ENCODE measurements at regions not wholly inside any gene's neighbourhood (a gene's known extent, or its start where the extent isn't known, plus 50 kb on each side); places are given as distances from the start of the nearest gene placed in this dataset.

DNA sequence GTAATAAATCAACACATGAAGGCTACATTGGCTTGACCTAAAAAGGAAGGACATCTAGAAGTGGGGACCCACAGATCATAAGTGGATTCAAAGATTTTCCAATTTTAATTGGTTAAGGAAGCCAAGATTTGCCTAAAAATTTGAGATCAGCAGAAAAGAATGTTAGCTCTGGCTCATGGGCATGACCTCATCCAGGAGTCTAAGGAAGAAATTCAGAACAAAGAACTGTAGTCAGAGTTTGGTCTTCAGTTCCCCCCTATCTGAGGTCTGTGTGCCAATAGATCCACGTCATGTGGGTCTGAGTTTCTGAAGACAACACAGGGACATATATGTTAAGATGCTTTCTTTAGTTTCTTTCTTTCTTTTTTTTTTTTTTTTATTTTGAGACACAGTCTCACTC lies 648.8 kb upstream of the SPRY2 start:
- no peaks in the 10 kb centered on the region for H3K9me3 ChIP-seq
- no peaks in the 10 kb centered on the region for H3K27me3 ChIP-seq (ENCODE audit: low read depth)
- no peak overlapping the region for H3K4me3 ChIP-seq
- H3K4me1 ChIP-seq = no peaks in the 10 kb centered on the region
- DNase-seq (ENCODE audit: low spot score in 2 of 2) = no peak
- in situ Hi-C loops (cut with MboI; ENCODE audit: low sequenced_read_pairs) = no loop called here
- H3K36me3 ChIP-seq (replicated peaks) = no peaks in the 10 kb centered on the region

DNA sequence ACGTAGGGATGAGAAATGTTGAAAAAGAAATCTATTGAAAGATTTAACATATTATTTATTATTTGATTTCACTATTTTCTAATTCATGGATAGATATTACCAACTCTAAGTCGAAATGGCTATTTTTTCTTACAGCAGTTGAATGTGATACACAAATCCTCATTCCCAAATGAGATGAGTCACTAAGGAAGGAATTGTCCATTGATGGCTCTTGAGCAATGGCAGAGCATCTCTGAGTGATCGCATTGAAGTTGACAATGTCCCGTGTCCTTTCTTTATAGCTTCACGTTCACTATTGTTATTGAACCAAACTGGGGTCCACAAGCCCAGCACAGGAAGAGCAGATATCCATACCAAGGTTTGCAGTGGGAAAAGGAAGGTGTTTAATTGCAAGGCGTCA lies 648.3 kb upstream of the SPRY2 start:
- H3K27me3 ChIP-seq (ENCODE audit: low read depth) = no peaks in the 10 kb centered on the region
- no peak for DNase-seq (ENCODE audit: low spot score in 2 of 2)
- H3K9me3 ChIP-seq = no peaks in the 10 kb centered on the region
- H3K36me3 ChIP-seq (replicated peaks) = no peaks in the 10 kb centered on the region
- no peaks in the 10 kb centered on the region for H3K4me1 ChIP-seq
- in situ Hi-C loops (cut with MboI; ENCODE audit: low sequenced_read_pairs) = no loop called here
- no peak overlapping the region for H3K4me3 ChIP-seq

DNA sequence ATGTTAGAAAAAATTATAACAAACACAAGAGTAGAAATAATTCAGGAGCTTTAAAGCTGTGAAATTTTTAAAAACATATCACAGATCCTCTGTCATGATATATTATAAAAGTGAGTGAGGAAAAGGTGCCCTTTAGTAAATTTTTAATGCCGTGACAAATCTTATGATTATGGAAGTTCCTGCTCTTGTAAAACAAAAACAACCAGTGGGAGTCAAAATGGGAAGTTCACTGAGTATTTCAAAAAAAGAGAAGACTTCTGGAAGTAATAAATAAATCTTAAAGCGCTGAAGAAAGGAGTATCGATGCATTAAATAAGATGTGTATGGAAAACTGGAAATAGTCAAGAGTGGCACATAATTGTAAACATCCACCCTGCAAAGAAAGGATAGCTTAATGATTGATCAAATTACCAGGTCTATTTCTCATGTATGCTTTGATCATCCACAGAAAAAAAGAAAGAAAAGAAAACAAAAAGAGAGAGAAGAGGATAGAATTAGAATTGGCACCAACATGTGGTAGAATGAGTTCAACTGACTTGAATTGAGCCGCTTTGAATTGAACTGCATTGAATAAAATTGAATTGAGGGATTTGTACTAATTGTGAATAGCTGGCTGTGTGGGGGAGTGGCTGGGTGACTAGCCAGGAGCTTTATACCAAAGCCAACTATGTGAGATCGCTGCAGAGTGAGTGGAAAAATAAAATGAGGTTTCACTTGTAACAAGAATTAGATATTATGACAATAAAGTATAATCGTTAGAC lies 647.6 kb upstream of the SPRY2 start:
- Histone ChIP-seq H3K4me1 (no peaks in the 10 kb centered on the region), H3K27me3 (ENCODE audit: low read depth) (no peaks in the 10 kb centered on the region), H3K9me3 (no peaks in the 10 kb centered on the region), H3K4me3 (no peak overlapping the region), H3K36me3 (replicated peaks) (no peaks in the 10 kb centered on the region)
- DNase-seq (ENCODE audit: low spot score in 2 of 2) = peak; percentile 17 to 31
- in situ Hi-C loops (cut with MboI; ENCODE audit: low sequenced_read_pairs) = no loop called here

DNA sequence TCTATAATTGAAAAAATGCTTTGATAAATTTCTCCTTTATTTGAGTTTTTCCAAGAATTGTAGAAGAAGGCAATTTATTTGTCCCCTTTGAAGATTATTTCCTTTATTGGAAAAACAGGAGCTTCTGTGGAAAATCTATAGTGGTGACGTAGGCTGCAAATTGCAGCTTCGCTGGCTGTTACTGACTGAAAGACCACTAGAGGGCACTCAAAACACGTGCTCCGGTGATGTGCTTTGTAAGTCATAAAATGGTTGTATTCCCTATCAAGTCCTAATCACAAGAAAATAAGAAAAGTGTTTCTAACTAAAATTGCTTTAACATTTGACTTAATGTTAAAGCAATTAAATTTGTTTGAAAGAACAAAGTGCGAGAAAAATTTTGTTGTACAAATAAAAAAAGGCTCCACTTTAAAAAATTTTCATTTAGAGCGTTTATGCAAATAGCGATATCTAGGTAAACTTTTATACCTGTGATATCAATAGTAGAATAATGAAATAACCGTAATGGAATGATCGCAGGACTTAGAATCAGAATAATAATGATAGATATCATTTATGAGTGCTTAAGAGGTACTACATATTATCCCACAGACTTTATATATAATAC lies 638.2 kb upstream of the SPRY2 start:
- no peaks in the 10 kb centered on the region for H3K36me3 ChIP-seq (replicated peaks)
- no peaks in the 10 kb centered on the region for H3K27me3 ChIP-seq (ENCODE audit: low read depth)
- H3K9me3 ChIP-seq = no peaks in the 10 kb centered on the region
- in situ Hi-C loops (cut with MboI; ENCODE audit: low sequenced_read_pairs) = no loop called here
- no peak overlapping the region for H3K4me3 ChIP-seq
- H3K4me1 ChIP-seq = no peaks in the 10 kb centered on the region
- peak; percentile 57 to 63 for DNase-seq (ENCODE audit: low spot score in 2 of 2)

DNA sequence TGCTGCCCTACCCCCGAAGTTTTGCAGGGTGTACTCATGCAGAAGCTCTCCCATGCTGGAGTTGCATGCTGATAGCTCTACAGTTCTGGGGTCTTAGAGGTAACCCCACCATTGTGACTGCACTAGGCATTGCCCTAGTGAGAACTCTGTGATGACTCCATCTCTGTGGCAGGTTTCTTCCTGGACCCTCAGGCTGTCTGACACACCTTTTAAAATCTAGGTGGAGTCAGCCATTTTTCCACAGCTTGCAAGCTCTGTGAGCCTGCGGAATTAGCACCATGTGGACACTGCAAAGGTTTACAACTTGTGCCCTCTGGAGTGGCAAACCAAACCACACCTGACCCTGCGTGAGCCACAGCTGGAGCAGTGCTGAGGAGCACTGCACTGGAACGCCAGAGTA lies 636.2 kb upstream of the SPRY2 start:
- in situ Hi-C loops (cut with MboI; ENCODE audit: low sequenced_read_pairs) = no loop called here
- Histone ChIP-seq H3K9me3 (no peaks in the 10 kb centered on the region), H3K27me3 (ENCODE audit: low read depth) (no peaks in the 10 kb centered on the region), H3K36me3 (replicated peaks) (no peaks in the 10 kb centered on the region), H3K4me3 (no peak overlapping the region), H3K4me1 (no peaks in the 10 kb centered on the region)
- DNase-seq (ENCODE audit: low spot score in 2 of 2) = no peak

DNA sequence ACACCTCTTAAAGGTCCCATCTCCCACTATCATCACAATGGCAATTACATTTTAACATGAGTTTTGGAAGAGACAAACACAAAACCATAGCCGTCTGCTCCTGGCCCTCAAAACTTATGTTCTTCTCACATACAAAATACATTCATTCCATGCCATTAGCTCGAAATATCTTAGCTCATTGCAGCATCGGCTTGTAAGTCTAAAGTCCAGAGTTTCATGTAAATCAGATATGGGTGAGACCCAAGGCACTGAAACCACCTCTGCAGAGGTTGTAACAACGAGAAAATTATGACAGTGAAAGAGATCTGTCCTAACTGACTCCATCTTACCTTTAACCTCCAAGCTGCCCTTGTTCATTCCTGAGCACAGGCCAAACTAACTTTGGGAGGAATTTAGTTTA lies 635.0 kb upstream of the SPRY2 start:
- in situ Hi-C loops (cut with MboI; ENCODE audit: low sequenced_read_pairs) = no loop called here
- no peak for DNase-seq (ENCODE audit: low spot score in 2 of 2)
- Histone ChIP-seq H3K27me3 (ENCODE audit: low read depth) (no peaks in the 10 kb centered on the region), H3K9me3 (no peaks in the 10 kb centered on the region), H3K36me3 (replicated peaks) (no peaks in the 10 kb centered on the region), H3K4me3 (no peak overlapping the region), H3K4me1 (no peaks in the 10 kb centered on the region)

DNA sequence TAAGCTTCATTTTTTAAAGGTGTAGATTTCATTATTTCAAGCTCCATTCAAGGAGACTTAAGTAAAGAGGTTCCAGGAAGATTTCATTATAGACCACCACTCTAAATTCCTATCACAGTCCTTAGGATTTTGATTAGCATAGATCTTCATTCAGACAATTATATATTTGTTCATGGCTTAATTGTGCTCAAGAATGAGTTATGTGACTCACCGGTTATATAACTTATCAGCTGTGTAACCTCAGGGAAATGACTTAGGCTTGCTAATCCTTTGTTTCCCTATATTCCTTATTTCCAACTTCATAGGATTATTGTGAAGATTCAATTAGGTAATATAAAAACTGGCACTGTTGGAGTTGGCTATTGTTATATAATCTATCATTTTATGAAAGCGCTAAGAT lies 632.8 kb upstream of the SPRY2 start:
- no peak overlapping the region for H3K4me3 ChIP-seq
- H3K9me3 ChIP-seq = no peaks in the 10 kb centered on the region
- H3K27me3 ChIP-seq (ENCODE audit: low read depth) = no peaks in the 10 kb centered on the region
- in situ Hi-C loops (cut with MboI; ENCODE audit: low sequenced_read_pairs) = no loop called here
- H3K4me1 ChIP-seq = no peaks in the 10 kb centered on the region
- no peak for DNase-seq (ENCODE audit: low spot score in 2 of 2)
- H3K36me3 ChIP-seq (replicated peaks) = no peaks in the 10 kb centered on the region

DNA sequence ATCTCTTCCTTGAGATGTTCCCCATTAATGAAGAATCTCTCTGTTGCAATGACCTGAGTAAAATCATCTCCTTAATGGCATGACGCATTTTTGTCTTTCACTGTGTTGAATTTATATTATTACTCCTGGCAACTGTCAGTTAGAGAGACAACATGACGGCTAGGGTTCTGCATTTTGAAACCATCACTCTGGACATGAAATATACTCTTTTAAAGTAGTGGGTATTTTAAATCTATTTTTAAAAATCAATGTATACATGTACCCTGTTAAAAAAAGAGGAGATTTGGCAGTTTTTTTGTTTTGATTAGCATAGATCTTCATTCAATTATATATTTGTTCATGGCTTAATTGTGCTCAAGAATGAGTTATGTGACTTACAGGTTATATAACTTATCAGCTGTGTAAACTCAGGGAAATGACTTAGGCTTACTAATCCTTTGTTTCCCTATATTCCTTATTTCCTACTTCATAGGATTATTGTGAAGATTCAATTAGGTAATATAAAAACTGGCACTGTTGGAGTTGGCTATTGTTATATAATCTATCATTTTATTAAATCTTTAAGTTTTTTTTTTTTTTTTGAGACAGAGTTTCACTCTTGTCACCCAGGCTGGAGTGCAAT lies 632.0 kb upstream of the SPRY2 start:
- H3K36me3 ChIP-seq (replicated peaks) = no peaks in the 10 kb centered on the region
- H3K9me3 ChIP-seq = no peaks in the 10 kb centered on the region
- H3K4me1 ChIP-seq = no peaks in the 10 kb centered on the region
- H3K27me3 ChIP-seq (ENCODE audit: low read depth) = no peaks in the 10 kb centered on the region
- no peak for DNase-seq (ENCODE audit: low spot score in 2 of 2)
- in situ Hi-C loops (cut with MboI; ENCODE audit: low sequenced_read_pairs) = no loop called here
- H3K4me3 ChIP-seq = no peak overlapping the region

DNA sequence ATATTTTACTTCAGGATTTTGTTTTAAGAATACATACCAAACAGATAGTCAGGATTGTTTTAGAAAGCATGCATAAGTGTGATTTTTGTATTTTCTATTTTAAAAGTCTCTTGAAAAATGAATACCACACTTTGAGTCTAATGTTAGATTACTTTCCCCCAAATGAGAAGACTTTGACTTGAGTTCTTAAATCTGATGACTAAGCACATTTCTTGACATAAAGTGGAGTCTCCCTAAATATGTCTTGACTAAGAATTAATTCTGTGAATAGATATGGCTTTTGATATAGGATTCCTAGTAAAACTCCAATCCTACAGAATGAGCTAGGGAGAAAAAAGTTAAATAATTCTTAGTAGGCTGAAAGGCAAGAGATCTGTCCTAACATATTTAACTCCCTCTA lies 624.2 kb upstream of the SPRY2 start:
- no peak for DNase-seq (ENCODE audit: low spot score in 2 of 2)
- no peaks in the 10 kb centered on the region for H3K9me3 ChIP-seq
- peaks cover 7% of the 10 kb centered on the region for H3K4me1 ChIP-seq
- H3K27me3 ChIP-seq (ENCODE audit: low read depth) = no peaks in the 10 kb centered on the region; the same call in 1 of the 2 replicates
- no peaks in the 10 kb centered on the region for H3K36me3 ChIP-seq (replicated peaks)
- in situ Hi-C loops (cut with MboI; ENCODE audit: low sequenced_read_pairs) = no loop called here
- H3K4me3 ChIP-seq = no peak overlapping the region

DNA sequence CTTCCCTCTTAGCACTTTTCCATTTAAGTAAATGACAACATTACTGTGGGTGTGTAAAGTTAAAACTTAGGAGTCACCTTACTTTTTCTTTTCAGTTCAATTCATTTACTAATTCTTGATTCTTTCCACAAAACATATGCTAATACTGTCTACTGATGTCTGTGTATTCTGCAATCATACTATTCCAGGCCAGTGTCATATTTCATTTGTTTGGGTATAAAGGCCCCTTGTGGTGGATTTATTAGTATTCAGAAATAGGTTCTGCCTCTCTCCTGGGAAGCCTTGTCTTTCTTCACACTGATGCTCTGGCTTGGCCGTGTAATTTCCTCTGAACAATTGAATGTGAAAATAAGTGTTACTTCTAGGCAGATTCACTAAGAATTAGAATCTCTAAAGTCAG lies 621.9 kb upstream of the SPRY2 start:
- no peaks in the 10 kb centered on the region for H3K36me3 ChIP-seq (replicated peaks)
- no peaks in the 10 kb centered on the region; the same call in 1 of the 2 replicates for H3K27me3 ChIP-seq (ENCODE audit: low read depth)
- no peaks in the 10 kb centered on the region for H3K9me3 ChIP-seq
- no peak overlapping the region for H3K4me3 ChIP-seq
- in situ Hi-C loops (cut with MboI; ENCODE audit: low sequenced_read_pairs) = no loop called here
- H3K4me1 ChIP-seq = peaks cover 7% of the 10 kb centered on the region
- peak; percentile 11 to 72 for DNase-seq (ENCODE audit: low spot score in 2 of 2)

DNA sequence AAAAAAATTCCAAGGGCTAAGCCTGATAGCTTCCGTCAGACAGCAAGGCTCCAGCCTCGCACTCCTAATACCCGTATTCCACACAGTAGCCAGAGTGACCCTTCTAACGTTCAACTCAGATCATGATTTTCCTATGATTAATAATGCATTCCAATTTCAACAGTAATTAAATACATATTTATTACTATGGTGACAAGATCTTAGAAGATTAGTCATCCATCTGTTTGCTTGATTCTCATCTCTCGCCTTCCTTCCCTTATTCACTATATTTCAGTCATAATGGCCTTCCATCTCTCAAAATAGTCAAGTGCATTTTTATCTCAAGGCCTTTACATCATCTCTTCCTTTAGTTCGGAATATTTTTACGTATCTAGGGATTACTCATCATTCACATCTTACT lies 621.2 kb upstream of the SPRY2 start:
- H3K4me1 ChIP-seq = peaks cover 7% of the 10 kb centered on the region

DNA sequence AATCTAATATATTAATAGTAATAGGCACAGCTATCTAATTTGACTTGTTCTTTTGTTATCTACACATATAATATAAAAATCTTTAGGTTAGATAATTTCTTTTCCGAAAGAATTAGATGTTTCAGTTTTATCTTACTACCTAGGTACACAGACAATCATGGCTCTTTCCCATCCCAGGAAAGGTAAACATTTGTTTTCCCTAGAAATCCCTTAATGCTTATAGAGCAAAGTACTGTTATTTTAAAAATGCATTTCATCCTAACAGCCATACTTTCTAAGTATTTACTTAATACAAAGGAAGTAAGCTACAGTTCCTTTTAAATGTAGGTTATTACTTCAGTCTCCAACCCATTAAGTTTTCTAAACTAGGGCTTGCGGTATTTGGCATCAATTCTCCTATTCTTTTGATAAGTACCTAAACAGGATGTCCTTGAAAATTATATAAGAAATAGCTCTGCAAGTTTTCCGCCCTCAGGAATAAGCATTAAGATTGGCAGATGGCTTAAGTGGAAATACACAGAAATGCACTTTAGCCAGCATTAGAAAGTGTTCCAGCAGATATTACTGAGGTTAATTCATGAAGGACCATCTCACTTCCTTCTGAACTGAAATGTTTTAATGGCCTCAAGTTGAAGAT lies 616.2 kb upstream of the SPRY2 start:
- no peak overlapping the region for H3K4me3 ChIP-seq
- in situ Hi-C loops (cut with MboI; ENCODE audit: low sequenced_read_pairs) = no loop called here

More for the DNA sequence above, 621.2 kb upstream of the SPRY2 start:
- H3K9me3 ChIP-seq = no peaks in the 10 kb centered on the region
- no peak overlapping the region for H3K4me3 ChIP-seq
- in situ Hi-C loops (cut with MboI; ENCODE audit: low sequenced_read_pairs) = no loop called here
- no peaks in the 10 kb centered on the region; the same call in 1 of the 2 replicates for H3K27me3 ChIP-seq (ENCODE audit: low read depth)
- H3K36me3 ChIP-seq (replicated peaks) = no peaks in the 10 kb centered on the region
- no peak for DNase-seq (ENCODE audit: low spot score in 2 of 2)

DNA sequence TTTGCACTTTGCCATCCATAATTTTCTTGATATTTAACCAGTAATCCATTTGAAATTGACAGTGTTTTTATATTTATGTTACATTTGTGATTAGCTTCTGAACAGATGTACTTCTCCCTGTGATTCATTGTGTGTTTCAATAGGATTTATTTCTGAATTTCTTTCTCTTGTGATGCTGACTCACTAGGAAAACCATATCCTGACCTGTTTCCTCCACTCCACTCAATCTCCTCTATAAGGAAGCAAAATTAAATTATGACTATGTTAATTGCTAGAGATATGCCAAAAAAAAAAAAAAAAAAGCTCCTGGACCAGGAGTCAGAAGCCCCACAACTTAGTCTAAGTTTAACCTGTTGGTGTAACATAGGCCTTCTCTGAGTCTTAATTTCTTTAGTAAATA lies 614.6 kb upstream of the SPRY2 start:
- no peaks in the 10 kb centered on the region for H3K27me3 ChIP-seq (ENCODE audit: low read depth)
- in situ Hi-C loops (cut with MboI; ENCODE audit: low sequenced_read_pairs) = no loop called here
- no peak overlapping the region for H3K4me3 ChIP-seq
- H3K4me1 ChIP-seq = no peaks in the 10 kb centered on the region
- no peaks in the 10 kb centered on the region for H3K9me3 ChIP-seq
- DNase-seq (ENCODE audit: low spot score in 2 of 2) = no peak
- H3K36me3 ChIP-seq (replicated peaks) = no peaks in the 10 kb centered on the region

More for the DNA sequence above, 616.2 kb upstream of the SPRY2 start:
- peaks cover under 1% of the 10 kb centered on the region for H3K4me1 ChIP-seq
- no peaks in the 10 kb centered on the region for H3K9me3 ChIP-seq
- no peaks in the 10 kb centered on the region for H3K36me3 ChIP-seq (replicated peaks)
- no peak for DNase-seq (ENCODE audit: low spot score in 2 of 2)
- H3K27me3 ChIP-seq (ENCODE audit: low read depth) = no peaks in the 10 kb centered on the region

DNA sequence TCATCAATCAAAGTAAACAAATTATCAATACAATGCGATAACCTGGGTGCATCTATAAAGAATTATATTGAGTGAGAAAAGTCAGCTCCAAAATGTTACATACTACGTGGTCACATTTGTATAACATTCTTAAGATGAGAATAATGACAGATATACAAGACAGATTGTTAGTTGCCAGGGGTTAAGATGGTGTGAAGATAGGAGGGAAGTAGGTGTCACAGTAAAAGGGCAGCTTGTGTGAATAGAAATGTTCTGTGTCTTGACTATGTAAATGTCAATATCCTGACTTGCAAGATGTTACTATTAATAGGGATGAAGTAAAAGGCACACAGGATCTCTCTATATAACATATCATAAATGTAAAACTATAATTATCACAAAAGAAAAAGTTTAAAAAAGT lies 611.2 kb upstream of the SPRY2 start:
- in situ Hi-C loops (cut with MboI; ENCODE audit: low sequenced_read_pairs) = no loop called here
- Histone ChIP-seq H3K9me3 (no peaks in the 10 kb centered on the region), H3K4me1 (no peaks in the 10 kb centered on the region), H3K27me3 (ENCODE audit: low read depth) (peaks cover 2% of the 10 kb centered on the region; the same call in 1 of the 2 replicates), H3K36me3 (replicated peaks) (no peaks in the 10 kb centered on the region), H3K4me3 (no peak overlapping the region)
- no peak for DNase-seq (ENCODE audit: low spot score in 2 of 2)

Measured in HAP-1 (cell line).